NCI-H2107 (cell line): ENCODE measurements at regions not wholly inside any gene's neighbourhood (a gene's known extent, or its start where the extent isn't known, plus 50 kb on each side); places are given as distances from the start of the nearest gene placed in this dataset.

Experiments used
- DNase-seq: peaks from one replicate; lab custom pipeline; 2025; lab: John Stamatoyannopoulos, UW

GRCh38 chr5:104223885-104224773 lies 661.5 kb upstream of the NUDT12 start:
- DNase-seq, result no peak

DNA sequence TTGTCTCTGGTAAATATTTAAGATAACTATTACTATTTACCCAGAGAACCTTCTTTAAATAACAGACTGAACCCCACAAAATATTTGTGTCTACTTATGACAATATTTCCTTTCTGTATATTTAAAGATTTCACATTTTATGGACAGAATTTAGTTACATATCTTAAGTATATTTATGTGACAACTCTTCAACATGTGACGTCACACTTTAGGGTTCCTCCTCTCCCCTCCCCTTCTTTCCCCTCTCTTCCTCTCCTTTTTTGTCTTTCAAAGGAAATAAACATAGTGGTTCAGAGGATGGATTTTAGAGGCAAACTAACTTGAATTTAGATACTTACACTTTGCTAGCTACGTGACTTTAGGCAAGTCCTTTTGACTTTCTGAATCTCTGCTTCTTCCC lies 655.6 kb upstream of the NUDT12 start:
- no peak for DNase-seq

DNA sequence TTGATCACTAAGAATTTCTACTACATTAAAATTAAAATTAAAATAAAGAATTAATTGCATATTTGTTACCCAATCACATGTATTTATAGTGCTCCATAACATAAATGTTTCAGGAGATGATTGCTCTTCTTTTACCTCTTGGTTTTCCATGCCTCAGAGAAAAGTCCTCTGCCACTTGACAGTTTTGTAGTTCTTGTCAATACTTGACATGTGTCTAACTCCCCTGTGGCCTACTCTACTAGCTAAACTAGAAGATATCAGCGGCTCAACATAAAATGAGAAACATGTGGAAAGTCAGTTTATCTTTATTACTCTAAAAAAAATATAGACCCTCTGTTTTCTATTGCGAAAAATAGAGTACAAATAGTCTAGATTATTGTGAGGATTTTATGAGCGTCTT lies 650.6 kb upstream of the NUDT12 start:
- no peak for DNase-seq

DNA sequence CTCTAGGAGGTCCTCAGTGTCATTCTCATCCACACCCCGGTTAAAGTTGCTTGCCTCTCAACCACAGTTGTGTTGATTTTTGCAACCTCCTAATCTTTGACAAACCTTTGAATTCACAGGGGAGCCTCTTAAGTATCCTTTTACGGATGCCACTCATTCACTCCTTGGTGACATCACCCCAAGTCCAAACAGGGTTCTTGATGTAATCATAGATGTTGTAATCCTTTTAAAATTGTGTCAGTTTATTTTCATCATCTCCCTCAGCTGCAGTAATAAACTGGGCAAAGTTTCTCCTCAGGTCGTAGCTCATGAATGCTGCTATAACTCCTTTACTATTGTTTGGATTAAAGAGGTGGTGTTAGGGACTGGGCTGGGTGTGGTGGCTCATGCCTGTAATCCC lies 637.2 kb upstream of the NUDT12 start:
- DNase-seq, result no peak

DNA sequence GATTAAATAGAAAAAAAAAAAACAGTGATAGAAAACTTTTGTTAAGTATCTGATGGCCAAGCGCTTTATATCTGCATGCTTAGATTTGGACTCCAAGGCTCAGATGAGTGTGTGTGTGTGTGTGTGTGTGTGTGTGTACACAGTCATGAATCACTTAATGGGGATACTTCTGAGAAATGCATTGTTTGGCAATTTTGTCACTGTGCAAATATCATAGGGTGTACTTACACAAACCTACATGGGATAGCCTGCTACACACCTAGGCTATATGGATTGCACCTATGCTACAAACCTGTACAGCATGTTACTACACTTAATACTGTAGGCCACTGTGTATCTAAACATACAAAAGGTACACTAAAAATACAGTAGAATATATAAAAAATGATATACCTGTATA lies 635.6 kb upstream of the NUDT12 start:
- no peak for DNase-seq

DNA sequence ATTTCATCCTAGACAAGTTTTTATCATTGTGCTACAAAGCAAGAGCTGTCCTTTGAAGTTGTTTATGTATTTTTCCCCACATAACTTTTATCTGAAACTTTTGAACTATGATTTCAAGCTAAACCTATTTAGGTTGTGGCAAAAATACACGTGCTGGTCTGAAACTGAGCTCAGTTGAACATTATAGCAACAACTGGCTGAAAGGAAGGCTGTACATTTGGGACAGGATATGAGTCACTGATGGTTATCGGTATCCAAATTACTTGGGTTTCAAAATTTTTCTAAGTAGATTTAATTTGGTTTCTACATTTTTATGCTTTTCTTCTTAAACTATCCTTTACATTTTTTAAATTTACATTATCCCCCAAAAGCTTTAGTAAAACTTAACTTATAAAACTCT lies 627.3 kb upstream of the NUDT12 start:
- no peak for DNase-seq

DNA sequence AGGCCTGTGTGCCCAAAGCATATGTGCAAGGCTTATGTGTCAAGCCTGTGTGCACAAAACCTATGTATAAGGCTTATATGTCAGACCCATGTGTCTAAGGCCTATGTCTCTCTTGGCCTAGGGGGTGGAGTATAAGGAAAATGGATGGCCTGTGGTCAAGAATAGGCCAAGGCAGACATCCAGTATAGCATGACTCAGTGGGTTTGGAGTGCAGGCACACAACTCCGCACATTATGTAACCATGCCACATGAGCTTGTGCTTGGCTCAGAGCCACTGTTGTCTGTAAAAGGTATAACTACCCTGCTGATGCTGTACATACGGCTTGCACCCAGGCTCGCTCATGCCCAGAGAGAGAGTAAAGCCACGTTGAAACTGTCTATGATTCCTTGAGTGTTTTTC lies 626.4 kb upstream of the NUDT12 start:
- DNase-seq, result no peak

GRCh38 chr5:104187656-104188055 lies 625.1 kb upstream of the NUDT12 start:
- no peak for DNase-seq

DNA sequence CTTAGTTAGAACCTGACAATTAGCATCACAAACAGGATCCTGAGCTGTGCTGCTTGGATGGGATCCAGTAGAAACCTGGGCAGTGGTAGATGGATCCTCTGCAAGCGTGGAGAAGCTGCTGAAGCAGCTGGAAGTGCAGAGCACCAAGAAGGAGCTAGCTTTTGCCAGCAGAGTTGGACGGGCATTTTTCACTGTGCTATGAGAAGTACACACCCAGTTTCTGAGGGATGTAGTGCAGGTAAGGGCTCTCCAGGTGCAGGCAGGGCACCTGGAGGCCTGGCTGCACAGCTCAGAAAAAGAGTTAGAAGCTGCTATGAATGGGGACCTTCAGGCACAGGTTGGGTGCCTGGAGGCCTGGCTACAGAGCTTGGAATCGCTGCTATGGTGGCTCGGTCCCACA lies 623.9 kb upstream of the NUDT12 start:
- no peak for DNase-seq

GRCh38 chr5:104186100-104186499 lies 623.5 kb upstream of the NUDT12 start:
- DNase-seq, result no peak

GRCh38 chr5:104184264-104184663 lies 621.7 kb upstream of the NUDT12 start:
- DNase-seq, result no peak

DNA sequence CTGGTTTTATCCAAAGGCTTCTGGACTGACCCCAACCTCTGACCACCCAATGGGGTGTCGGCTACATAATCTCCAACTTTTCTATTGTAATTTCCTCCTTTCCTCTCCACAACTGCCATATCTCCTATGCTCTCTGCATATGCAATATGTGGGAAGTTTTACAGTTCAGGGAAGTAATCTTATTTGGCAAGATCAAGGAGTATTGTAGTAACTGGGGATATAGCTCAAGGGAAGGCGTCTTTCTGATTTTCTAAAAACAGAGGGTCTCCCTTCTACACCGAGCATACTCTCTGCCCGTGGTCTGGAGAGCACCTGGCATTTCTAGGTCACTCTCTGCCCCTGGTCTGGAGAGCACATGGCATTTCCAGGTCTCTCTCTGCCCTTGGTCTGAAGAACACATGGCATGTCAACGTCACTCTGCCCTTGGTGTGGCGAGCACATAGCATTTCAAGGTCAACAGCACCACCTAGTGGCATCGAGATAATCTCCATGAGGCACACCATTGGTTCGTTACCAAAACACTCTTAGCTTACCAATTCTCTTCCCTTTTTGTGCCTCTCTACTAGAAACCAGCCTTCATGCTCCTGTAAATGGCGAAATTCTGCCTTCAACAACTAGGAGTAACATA lies 616.4 kb upstream of the NUDT12 start:
- no peak for DNase-seq

- DNase-seq, result no peak
These were observed 615.5 kb upstream of the NUDT12 start for GRCh38 chr5:104178066-104178465.

DNA sequence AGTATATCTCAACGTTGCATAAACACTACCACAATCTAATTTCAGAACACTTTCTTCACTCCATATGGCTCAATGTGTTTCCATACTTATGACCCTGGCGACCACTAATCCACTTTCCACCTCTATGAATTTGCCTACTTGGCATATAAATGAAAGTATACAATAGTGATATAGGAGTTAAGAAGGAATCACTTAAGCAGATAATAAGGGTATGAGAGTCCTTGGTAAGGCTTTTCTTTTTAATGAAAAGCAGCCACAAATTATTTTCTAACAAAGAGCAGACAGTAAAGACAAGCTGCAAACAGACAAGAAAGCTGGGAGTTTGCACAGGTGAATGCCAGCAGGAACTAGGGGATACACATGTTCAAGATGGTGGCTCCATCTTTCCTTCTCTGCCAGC lies 615.1 kb upstream of the NUDT12 start:
- no peak for DNase-seq

DNA sequence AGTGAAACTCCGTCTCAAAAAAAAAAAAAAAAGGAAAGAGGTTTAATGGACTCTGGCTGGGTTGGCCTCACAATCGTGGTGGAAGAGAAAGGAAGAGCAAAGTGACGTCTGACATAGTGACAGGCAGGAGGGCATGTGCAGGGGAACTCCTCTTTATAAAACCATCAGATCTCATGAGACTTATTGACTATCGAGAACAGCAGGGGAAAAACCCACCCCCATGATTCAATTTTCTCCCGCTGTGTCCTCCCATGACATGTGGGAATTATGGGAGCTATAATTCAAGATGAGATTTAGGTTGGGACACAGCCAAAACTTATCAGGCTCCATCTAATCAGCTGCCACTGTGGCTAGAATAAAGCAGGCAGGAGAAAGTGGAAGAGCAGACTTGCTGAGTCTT lies 610.4 kb upstream of the NUDT12 start:
- DNase-seq, result no peak

DNA sequence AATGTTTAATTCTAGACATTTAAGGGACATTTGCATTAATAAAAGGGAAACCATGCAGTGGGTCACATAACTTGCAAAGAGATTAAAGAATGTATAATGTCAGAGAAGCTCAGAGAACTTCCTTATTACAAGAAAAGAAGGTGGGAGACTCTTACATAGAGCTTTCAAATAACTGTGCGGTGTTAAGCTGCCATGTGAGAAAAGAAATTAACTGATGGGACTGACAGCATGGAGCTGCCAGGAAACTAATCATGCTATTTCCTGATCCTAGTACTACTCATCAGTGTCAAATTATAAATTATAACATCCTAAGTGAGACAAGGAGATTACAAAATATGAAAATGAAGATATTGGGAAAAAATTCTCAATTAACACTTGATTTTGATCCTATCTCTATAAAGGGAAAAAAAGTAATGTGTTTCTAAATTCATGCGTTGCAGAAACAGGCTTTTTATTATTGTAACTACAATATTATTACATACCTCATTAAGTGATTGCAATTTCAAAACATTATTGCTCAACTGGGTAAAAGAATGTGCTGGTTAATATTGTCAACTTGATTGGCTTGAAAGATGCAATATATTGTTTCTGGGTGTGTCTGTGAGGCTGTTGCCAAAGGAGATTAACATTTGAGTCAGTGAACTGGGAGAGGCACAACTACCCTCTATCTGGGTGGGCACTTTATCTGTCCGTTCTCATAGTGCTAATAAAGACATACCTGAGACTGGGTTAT lies 609.5 kb upstream of the NUDT12 start:
- no peak for DNase-seq

DNA sequence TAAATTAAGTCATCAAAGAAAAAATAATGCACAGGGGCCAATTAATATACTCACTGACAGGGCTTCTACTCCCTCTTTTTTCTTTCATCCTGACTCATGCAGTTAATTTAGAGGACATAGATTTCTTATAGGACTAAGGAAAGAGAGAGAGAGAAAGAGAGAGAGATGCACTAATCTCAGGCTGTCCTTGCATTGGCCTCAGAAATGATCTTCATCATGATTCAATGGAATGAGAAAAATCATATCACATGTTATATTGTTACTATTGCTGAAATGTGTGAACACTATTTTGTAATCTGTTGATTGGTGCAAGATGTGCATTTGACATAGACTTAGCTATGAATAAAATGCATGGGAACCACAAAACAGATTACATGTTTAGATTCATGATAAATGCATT lies 608.3 kb upstream of the NUDT12 start:
- DNase-seq, result no peak

DNA sequence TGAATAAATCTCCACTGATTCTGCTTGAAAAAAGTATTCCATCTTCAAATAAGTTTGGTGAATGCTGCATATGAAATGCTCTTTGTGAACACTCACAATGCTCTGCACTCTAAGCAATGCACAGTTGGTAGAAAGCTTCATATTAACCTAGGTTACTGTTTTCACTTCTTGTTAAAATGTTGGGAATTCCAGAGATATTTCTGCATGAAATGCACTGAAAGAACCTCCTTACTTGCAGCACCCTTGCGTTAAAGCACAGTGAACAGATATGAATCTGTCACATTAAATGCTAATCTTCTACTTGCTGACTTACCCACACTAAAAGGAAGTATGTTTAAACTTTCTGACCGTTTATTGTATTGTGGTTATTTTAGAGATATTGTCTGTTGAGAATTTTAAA lies 584.1 kb upstream of the NUDT12 start:
- no peak for DNase-seq

DNA sequence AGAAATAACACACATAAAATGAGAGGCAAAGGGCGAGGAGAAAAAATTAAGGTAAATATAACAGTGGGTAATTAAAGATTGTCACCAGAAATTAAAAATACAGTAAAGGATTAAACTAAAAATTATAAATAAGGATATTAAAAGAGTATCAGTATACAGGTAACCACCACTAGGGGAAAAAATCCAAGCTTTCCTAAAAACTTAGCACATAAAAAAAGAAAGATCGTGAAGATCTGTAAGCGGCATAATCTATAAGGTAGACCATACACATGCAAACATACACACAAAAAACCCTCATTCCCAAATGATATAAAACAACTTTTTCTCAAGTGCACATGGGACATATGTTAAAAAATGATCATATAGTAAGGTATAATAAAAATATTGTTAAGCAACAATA lies 577.3 kb upstream of the NUDT12 start:
- no peak for DNase-seq

GRCh38 chr5:104130320-104130719 lies 567.7 kb upstream of the NUDT12 start:
- DNase-seq, result no peak

DNA sequence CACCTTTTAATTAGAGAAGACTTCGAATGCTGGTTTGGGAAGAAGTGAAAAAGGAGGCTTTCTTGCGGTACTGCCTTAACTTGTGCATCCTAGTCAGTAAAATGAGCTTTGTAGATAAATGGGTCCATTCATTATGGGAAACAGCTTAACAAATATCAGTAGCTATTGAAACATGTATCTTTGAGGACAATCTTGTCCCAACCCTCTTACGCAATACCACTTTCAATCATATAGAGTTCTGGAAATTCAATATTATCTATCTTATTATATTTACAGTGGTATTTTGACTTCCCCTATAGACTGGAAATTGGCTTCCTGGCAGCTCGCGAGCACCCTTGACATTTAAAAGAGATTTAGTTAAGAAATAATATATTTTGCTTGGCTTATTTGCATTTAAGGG lies 565.8 kb upstream of the NUDT12 start:
- DNase-seq, result no peak

- DNase-seq, result no peak
These were observed 564.4 kb upstream of the NUDT12 start for GRCh38 chr5:104126980-104127379.

DNA sequence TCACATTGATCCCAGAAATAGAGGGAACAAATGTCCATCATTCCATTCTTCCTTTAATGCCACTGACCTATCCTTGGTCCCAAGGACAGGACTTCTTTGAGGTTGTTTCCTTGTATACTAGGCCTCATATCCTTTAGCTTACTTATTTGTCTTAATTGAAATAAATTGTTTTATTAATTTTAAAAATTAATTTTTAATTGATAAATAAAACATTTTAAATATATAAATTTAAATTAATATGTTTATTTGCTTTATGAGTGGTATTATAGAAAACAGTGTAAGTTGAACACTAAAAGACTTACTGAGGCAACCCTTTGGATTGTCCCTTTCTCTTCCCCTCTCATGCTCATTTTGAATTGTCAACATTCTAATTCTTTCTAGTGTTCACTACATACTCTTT lies 556.9 kb upstream of the NUDT12 start:
- no peak for DNase-seq
